HCT116 (cell line): ENCODE measurements at regions not wholly inside any gene's neighbourhood (a gene's known extent, or its start where the extent isn't known, plus 50 kb on each side); places are given as distances from the start of the nearest gene placed in this dataset.

Source experiments
- ELF1 ChIP-seq: IDR thresholded peaks from 2 replicates; pipeline ENCODE4 v1.6.1; 2012; ENCODE audit warnings: low read depth, borderline replicate concordance
- EZH2 ChIP-seq: fragments of 200-600 bp; sonication (generic); IDR thresholded peaks from 2 replicates; pipeline ENCODE4 v1.6.1; 2017; ENCODE audit warnings: antibody characterized with exemption, mixed run types
- FOSL1 ChIP-seq: IDR thresholded peaks from 2 replicates; pipeline ENCODE4 v1.6.1; 2012; ENCODE audit warnings: low read depth
- POLR2A ChIP-seq: IDR thresholded peaks from 2 replicates; pipeline ENCODE4 v1.7.0; 2011; ENCODE audit warnings: borderline replicate concordance; ENCODE audit not compliant: insufficient read depth, insufficient read length; ENCODE audit errors: extremely low read depth
- POLR2AphosphoS5 ChIP-seq: IDR thresholded peaks from 2 replicates; pipeline ENCODE4 v1.6.1; 2011; ENCODE audit warnings: mild to moderate bottlenecking, low read depth, low read length, moderate library complexity
- RAD21 ChIP-seq: IDR thresholded peaks from 2 replicates; pipeline ENCODE4 v1.6.1; 2012; ENCODE audit warnings: low read depth, mild to moderate bottlenecking
- SIN3A ChIP-seq: IDR thresholded peaks from 2 replicates; pipeline ENCODE4 v1.6.1; 2012; ENCODE audit warnings: low read depth
- SP1 ChIP-seq: IDR thresholded peaks from 2 replicates; pipeline ENCODE4 v1.6.1; 2012; ENCODE audit warnings: low read depth
- SRF ChIP-seq: IDR thresholded peaks from 2 replicates; pipeline ENCODE4 v1.6.1; 2012; ENCODE audit warnings: low read depth
- TCF7L2 ChIP-seq: IDR thresholded peaks from 2 replicates; pipeline ENCODE4 v1.7.0; 2011; ENCODE audit warnings: borderline replicate concordance, inconsistent platforms; ENCODE audit not compliant: insufficient read depth, insufficient read length; ENCODE audit errors: extremely low read depth
- YY1 ChIP-seq: IDR thresholded peaks from 2 replicates; pipeline ENCODE4 v1.6.1; 2011; ENCODE audit warnings: low read length, low read depth, moderate library complexity, mild to moderate bottlenecking; ENCODE audit not compliant: insufficient replicate concordance; ENCODE audit errors: extremely low read depth
- ZNF274 ChIP-seq: fragments of 200-500 bp; sonication (Bioruptor generic); IDR thresholded peaks from 2 replicates; pipeline ENCODE4 v1.6.1; 2014; ENCODE audit warnings: mild to moderate bottlenecking, low read depth, low read length, inconsistent platforms
- TF ChIP-seq, protein P1 (sequence below), 3 experiments: fragments of 200-600 bp in 1 of 3; sonication (generic) in 1 of 3; IDR thresholded peaks in 2 of 3; conservative IDR thresholded peaks in 1 of 3; 2 replicates each; pipeline ENCODE4 v1.5.1; 2012 to 2017; ENCODE audit warnings: low read depth in 2 of 3, low read length in 2 of 3, antibody characterized with exemption in 1 of 3, borderline replicate concordance in 1 of 3, control low read depth in 1 of 3, mild to moderate bottlenecking in 1 of 3, mixed read lengths in 1 of 3, mixed run types in 1 of 3, moderate library complexity in 1 of 3; ENCODE audit not compliant: insufficient read depth in 1 of 3

DNA sequence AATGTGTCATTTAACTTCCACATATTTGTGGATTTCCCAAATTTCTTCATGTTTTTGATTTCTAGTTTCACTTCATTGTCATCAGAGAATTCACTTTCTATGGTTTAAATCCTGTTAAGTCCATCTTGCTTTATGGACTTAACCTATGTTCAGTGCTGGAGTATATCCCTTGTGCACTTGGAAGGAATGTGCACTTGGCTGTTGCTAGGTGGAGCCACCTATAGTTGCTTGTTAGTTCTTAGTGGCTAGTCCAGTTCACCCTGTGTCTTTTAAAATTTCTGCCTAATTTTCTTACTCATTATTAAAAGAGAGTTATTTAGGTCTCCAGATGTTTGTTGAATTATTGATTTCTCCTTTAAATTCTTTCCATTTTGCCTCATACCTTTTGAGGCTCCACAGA lies 1472.5 kb upstream of the CDH6 start:
- TF ChIP-seq, protein P1, sequence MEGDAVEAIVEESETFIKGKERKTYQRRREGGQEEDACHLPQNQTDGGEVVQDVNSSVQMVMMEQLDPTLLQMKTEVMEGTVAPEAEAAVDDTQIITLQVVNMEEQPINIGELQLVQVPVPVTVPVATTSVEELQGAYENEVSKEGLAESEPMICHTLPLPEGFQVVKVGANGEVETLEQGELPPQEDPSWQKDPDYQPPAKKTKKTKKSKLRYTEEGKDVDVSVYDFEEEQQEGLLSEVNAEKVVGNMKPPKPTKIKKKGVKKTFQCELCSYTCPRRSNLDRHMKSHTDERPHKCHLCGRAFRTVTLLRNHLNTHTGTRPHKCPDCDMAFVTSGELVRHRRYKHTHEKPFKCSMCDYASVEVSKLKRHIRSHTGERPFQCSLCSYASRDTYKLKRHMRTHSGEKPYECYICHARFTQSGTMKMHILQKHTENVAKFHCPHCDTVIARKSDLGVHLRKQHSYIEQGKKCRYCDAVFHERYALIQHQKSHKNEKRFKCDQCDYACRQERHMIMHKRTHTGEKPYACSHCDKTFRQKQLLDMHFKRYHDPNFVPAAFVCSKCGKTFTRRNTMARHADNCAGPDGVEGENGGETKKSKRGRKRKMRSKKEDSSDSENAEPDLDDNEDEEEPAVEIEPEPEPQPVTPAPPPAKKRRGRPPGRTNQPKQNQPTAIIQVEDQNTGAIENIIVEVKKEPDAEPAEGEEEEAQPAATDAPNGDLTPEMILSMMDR (IDR thresholded peaks at IDR 0.05 in 2 of 3, conservative IDR thresholded peaks at IDR 0.05 in 1 of 3; ENCODE audit: borderline replicate concordance in 1 of 3, insufficient read depth in 1 of 3, low read depth in 2 of 3, low read length in 2 of 3): no peak
- no peak for TF ChIP-seq POLR2A
- TF ChIP-seq ELF1: no peak
- TF ChIP-seq SP1: no peak
- no peak for TF ChIP-seq POLR2AphosphoS5
- no peak for TF ChIP-seq RAD21
- TF ChIP-seq SRF: no peak
- TF ChIP-seq EZH2: no peak
- TF ChIP-seq TCF7L2: no peak
- TF ChIP-seq SIN3A: no peak
- no peak for TF ChIP-seq FOSL1
- no peak for TF ChIP-seq ZNF274
- no peak for TF ChIP-seq YY1
